HCT116 (cell line): ENCODE measurements at regions not wholly inside any gene's neighbourhood (a gene's known extent, or its start where the extent isn't known, plus 50 kb on each side); places are given as distances from the start of the nearest gene placed in this dataset.

Experiments
- ATAC-seq: fragments of 200-7000 bp; cut with Tn5 transposase; 2 replicates; pipeline ENCODE4 v1.9.1; 2020; ENCODE audit warnings: mild to moderate bottlenecking, moderate library complexity
- BruUV-seq: library from RNA; stranded (reverse); fragments of 400-500 nt; replicated peaks from 2 replicates; lab custom pipeline; 2021; lab: Mats Ljungman, UMichigan
- CTCF ChIA-PET: fragments of 300-600 bp; sonication (Branson Sonifier 250); formaldehyde crosslinking; loops from one replicate; lab custom pipeline; 2021; ENCODE audit warnings: antibody characterized with exemption; lab: Charles Lee
- POLR2A ChIA-PET: fragments of 300-600, 350-600 bp; sonication (Branson Sonifier 250); formaldehyde crosslinking; loops from one replicate; lab custom pipeline; 2021; ENCODE audit warnings: antibody characterized with exemption; lab: Charles Lee
- RAD21 ChIA-PET, 2 experiments: fragments of 300-600 bp; sonication (Branson Sonifier 250); formaldehyde crosslinking; loops; one replicate each; lab custom pipeline; 2023; ENCODE audit warnings: low total read pairs in 2 of 2; ENCODE audit not compliant: uncharacterized antibody in 2 of 2, unreplicated experiment in 2 of 2, low non-redundant PET in 1 of 2; lab: Charles Lee
- DNase-seq: peaks from one replicate; pipeline ENCODE4 v3.0.0-alpha.2; 2010; ENCODE audit warnings: low read depth, low spot score
- H2AFZ ChIP-seq: fragments of 200-600 bp; shearing (Covaris generic), sonication (generic); 2 replicates; pipeline ENCODE4 v1.6.1; 2017; ENCODE audit warnings: low read depth, mixed run types, mixed read lengths, antibody characterized with exemption, low read length; ENCODE audit not compliant: poor library complexity, severe bottlenecking
- H3K27ac ChIP-seq: 2 replicates; pipeline ENCODE4 v1.5.1; 2012; ENCODE audit warnings: low read depth, low read length
- H3K27me3 ChIP-seq: fragments of 200-600 bp; sonication (generic); 2 replicates; pipeline ENCODE4 v1.6.1; 2016; ENCODE audit warnings: mixed run types, low read length, mixed read lengths; ENCODE audit not compliant: insufficient read depth
- H3K36me3 ChIP-seq, 2 experiments: fragments of 200-500 bp in 1 of 2; fragments of 200-600 bp in 1 of 2; sonication (Bioruptor generic) in 1 of 2; sonication (generic) in 1 of 2; 2 replicates each; pipeline versions ENCODE4 v1.5.1 to v1.6.1; 2014 to 2016; ENCODE audit warnings: low read length in 2 of 2, inconsistent platforms in 1 of 2, mixed read lengths in 1 of 2, mixed run types in 1 of 2; ENCODE audit not compliant: insufficient read depth in 2 of 2, control insufficient read depth in 1 of 2
- H3K4me1 ChIP-seq, 2 experiments: fragments of 200-600 bp in 1 of 2; sonication (generic) in 1 of 2; 2 replicates each; pipeline versions ENCODE4 v1.5.1 to v1.6.1; 2012 to 2017; ENCODE audit warnings: low read length in 2 of 2, inconsistent platforms in 1 of 2, mild to moderate bottlenecking in 1 of 2, mixed read lengths in 1 of 2, mixed run types in 1 of 2, moderate library complexity in 1 of 2; ENCODE audit not compliant: insufficient read depth in 2 of 2, control insufficient read depth in 1 of 2
- H3K4me2 ChIP-seq: fragments of 200-600 bp; sonication (generic); 2 replicates; pipeline ENCODE4 v1.6.1; 2017; ENCODE audit warnings: mixed run types, low read length, mixed read lengths
- H3K4me3 ChIP-seq, 2 experiments: fragments of 200-600 bp in 1 of 2; sonication (generic) in 1 of 2; replicated peaks in 1 of 2; 2 replicates each; pipeline ENCODE4 v1.5.1; 2011 to 2016; ENCODE audit warnings: low read length in 2 of 2, control low read depth in 1 of 2, low read depth in 1 of 2, mild to moderate bottlenecking in 1 of 2, mixed read lengths in 1 of 2, mixed run types in 1 of 2
- H3K79me2 ChIP-seq: fragments of 200-600 bp; sonication (generic); 2 replicates; pipeline ENCODE4 v1.6.1; 2017; ENCODE audit warnings: mild to moderate bottlenecking, mixed run types, low read length, moderate library complexity, mixed read lengths; ENCODE audit not compliant: insufficient read depth
- H3K9ac ChIP-seq: fragments of 200-600 bp; sonication (generic); 2 replicates; pipeline ENCODE4 v1.6.1; 2016; ENCODE audit warnings: low read length, mixed read lengths
- H3K9me2 ChIP-seq: fragments of 200-600 bp; sonication (generic), shearing (Covaris generic); 2 replicates; pipeline ENCODE4 v1.6.1; 2017; ENCODE audit warnings: mixed run types, mild to moderate bottlenecking, moderate library complexity; ENCODE audit not compliant: insufficient read depth
- H3K9me3 ChIP-seq, 2 experiments: fragments of 200-500 bp in 1 of 2; fragments of 200-600 bp in 1 of 2; sonication (Bioruptor generic) in 1 of 2; sonication (generic) in 1 of 2; 2 replicates each; pipeline ENCODE4 v1.6.1; 2014 to 2017; ENCODE audit warnings: low read length in 2 of 2, mixed read lengths in 2 of 2, inconsistent platforms in 1 of 2, low read depth in 1 of 2, mild to moderate bottlenecking in 1 of 2, mixed run types in 1 of 2, moderate library complexity in 1 of 2; ENCODE audit not compliant: control insufficient read depth in 1 of 2, insufficient read depth in 1 of 2
- H4K20me1 ChIP-seq: fragments of 200-600 bp; sonication (generic), shearing (Covaris generic); 2 replicates; pipeline ENCODE4 v1.6.1; 2017; ENCODE audit warnings: mixed run types, mild to moderate bottlenecking, moderate library complexity; ENCODE audit not compliant: insufficient read depth
- CBX3 ChIP-seq: IDR thresholded peaks from 2 replicates; pipeline ENCODE4 v1.6.1; 2012; ENCODE audit warnings: low read depth
- CEBPB ChIP-seq: IDR thresholded peaks from 2 replicates; pipeline ENCODE4 v1.6.1; 2012; ENCODE audit warnings: low read depth
- EGR1 ChIP-seq: IDR thresholded peaks from 2 replicates; pipeline ENCODE4 v1.6.1; 2012; ENCODE audit warnings: low read depth
- ELF1 ChIP-seq: IDR thresholded peaks from 2 replicates; pipeline ENCODE4 v1.6.1; 2012; ENCODE audit warnings: low read depth, borderline replicate concordance
- EZH2 ChIP-seq: fragments of 200-600 bp; sonication (generic); IDR thresholded peaks from 2 replicates; pipeline ENCODE4 v1.6.1; 2017; ENCODE audit warnings: antibody characterized with exemption, mixed run types
- EZH2phosphoT487 ChIP-seq: fragments of 200-600 bp; IDR thresholded peaks from 2 replicates; pipeline ENCODE4 v1.6.1; 2018; ENCODE audit warnings: antibody characterized with exemption, borderline replicate concordance
- FOSL1 ChIP-seq: IDR thresholded peaks from 2 replicates; pipeline ENCODE4 v1.6.1; 2012; ENCODE audit warnings: low read depth
- JUND ChIP-seq: IDR thresholded peaks from 2 replicates; pipeline ENCODE4 v1.6.1; 2012
- MAX ChIP-seq: IDR thresholded peaks from 2 replicates; pipeline ENCODE4 v1.6.1; 2012
- POLR2A ChIP-seq: IDR thresholded peaks from 2 replicates; pipeline ENCODE4 v1.7.0; 2011; ENCODE audit warnings: borderline replicate concordance; ENCODE audit not compliant: insufficient read depth, insufficient read length; ENCODE audit errors: extremely low read depth
- POLR2AphosphoS5 ChIP-seq: IDR thresholded peaks from 2 replicates; pipeline ENCODE4 v1.6.1; 2011; ENCODE audit warnings: mild to moderate bottlenecking, low read depth, low read length, moderate library complexity
- RAD21 ChIP-seq: IDR thresholded peaks from 2 replicates; pipeline ENCODE4 v1.6.1; 2012; ENCODE audit warnings: low read depth, mild to moderate bottlenecking
- REST ChIP-seq: IDR thresholded peaks from 2 replicates; pipeline ENCODE4 v1.6.1; 2012; ENCODE audit warnings: low read depth
- SIN3A ChIP-seq: IDR thresholded peaks from 2 replicates; pipeline ENCODE4 v1.6.1; 2012; ENCODE audit warnings: low read depth
- SRF ChIP-seq: IDR thresholded peaks from 2 replicates; pipeline ENCODE4 v1.6.1; 2012; ENCODE audit warnings: low read depth
- YY1 ChIP-seq: IDR thresholded peaks from 2 replicates; pipeline ENCODE4 v1.6.1; 2011; ENCODE audit warnings: low read length, low read depth, moderate library complexity, mild to moderate bottlenecking; ENCODE audit not compliant: insufficient replicate concordance; ENCODE audit errors: extremely low read depth
- ZFX ChIP-seq: fragments of 450-650 bp; IDR thresholded peaks from 2 replicates; pipeline ENCODE4 v1.6.1; 2017
- ZNF274 ChIP-seq: fragments of 200-500 bp; sonication (Bioruptor generic); IDR thresholded peaks from 2 replicates; pipeline ENCODE4 v1.6.1; 2014; ENCODE audit warnings: mild to moderate bottlenecking, low read depth, low read length, inconsistent platforms
- intact Hi-C: fragments of 100-400 bp; cut with micrococcal nuclease; formaldehyde crosslinking; loops from 2 replicates; pipeline ENCODE4 v1.10.0; 2022
- TF ChIP-seq, protein P1 (sequence below): IDR thresholded peaks from 2 replicates; pipeline ENCODE4 v1.6.1; 2011; ENCODE audit warnings: mild to moderate bottlenecking, low read length, moderate library complexity; ENCODE audit not compliant: insufficient replicate concordance; ENCODE audit errors: extremely low read depth
- TF ChIP-seq, protein P2 (sequence below): IDR thresholded peaks from 2 replicates; pipeline ENCODE4 v1.6.1; 2012

DNA sequence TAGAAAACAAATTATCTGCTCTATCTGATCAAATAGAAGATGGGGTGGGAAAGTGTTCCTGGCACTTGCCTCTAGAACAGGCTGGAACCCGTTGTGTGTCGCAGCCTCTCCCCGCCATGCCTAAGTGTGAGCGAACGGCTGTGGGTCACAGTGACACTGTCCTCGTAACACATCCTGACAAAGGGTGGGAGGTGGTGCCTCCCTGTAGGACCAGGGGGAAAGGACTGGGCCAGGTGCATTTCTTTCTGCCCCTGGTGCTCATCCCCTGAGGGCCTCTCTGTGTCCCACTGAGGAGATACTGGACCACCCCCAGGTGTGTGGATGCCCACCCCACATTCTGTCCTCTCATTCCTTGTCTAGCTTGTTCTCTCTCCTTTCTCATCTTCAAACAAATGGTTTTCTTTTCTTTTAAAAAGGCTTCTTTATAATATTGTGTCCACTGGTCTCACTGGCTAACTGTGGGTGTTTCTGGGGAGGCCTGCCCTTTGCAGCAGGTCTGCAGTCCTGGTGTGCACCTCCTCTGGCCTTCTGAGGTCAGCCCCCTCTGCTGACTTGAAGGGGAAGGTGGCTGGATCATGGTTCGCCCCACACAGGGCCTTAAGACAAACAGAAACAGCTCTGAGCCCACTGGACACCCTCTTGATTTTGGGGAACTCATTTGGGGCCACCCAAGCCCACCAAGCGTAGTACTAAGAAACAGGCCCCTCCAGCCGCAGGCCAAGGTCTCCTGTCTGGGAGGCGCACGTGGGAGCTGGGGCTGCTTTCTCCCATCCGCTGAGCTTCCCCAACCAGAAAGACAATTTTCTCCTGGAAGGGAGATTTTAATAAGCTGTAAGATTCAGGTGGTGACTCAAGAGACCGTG lies 152.5 kb upstream of the SOX1 start:
- intact Hi-C loops = no loop called here
- RAD21 ChIA-PET = no interaction called here

More for the DNA sequence above, 152.5 kb upstream of the SOX1 start:
- Histone ChIP-seq H3K4me3 (no peak overlapping the region), H3K27ac (no peak overlapping the region), H3K9ac (no peak overlapping the region), H3K4me2 (no peak overlapping the region), H3K36me3 (no peaks in the 10 kb centered on the region), H3K9me2 (no peaks in the 10 kb centered on the region), H3K9me3 (no peaks in the 10 kb centered on the region), H3K27me3 (peaks cover 9% of the 10 kb centered on the region; the same call in 1 of the 2 replicates), H4K20me1 (no peaks in the 10 kb centered on the region), H3K79me2 (no peaks in the 10 kb centered on the region), H3K4me1 (no peaks in the 10 kb centered on the region), H2AFZ (no peak overlapping the region)
- no TSS peak for BruUV-seq
- CTCF ChIA-PET = no interaction called here
- DNase-seq (no peak), ATAC-seq (no peak)
- POLR2A ChIA-PET = no interaction called here
- no peak for TF ChIP-seq ELF1
- TF ChIP-seq POLR2A = no peak
- no peak for TF ChIP-seq ZFX
- TF ChIP-seq MAX = no peak
- no peak for TF ChIP-seq CEBPB
- TF ChIP-seq, protein P1, sequence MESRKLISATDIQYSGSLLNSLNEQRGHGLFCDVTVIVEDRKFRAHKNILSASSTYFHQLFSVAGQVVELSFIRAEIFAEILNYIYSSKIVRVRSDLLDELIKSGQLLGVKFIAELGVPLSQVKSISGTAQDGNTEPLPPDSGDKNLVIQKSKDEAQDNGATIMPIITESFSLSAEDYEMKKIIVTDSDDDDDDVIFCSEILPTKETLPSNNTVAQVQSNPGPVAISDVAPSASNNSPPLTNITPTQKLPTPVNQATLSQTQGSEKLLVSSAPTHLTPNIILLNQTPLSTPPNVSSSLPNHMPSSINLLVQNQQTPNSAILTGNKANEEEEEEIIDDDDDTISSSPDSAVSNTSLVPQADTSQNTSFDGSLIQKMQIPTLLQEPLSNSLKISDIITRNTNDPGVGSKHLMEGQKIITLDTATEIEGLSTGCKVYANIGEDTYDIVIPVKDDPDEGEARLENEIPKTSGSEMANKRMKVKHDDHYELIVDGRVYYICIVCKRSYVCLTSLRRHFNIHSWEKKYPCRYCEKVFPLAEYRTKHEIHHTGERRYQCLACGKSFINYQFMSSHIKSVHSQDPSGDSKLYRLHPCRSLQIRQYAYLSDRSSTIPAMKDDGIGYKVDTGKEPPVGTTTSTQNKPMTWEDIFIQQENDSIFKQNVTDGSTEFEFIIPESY = no peak
- no peak for TF ChIP-seq EZH2phosphoT487
- TF ChIP-seq EZH2 = no peak
- no peak for TF ChIP-seq SRF
- TF ChIP-seq RAD21 = no peak
- TF ChIP-seq, protein P2, sequence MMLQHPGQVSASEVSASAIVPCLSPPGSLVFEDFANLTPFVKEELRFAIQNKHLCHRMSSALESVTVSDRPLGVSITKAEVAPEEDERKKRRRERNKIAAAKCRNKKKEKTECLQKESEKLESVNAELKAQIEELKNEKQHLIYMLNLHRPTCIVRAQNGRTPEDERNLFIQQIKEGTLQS = no peak
- TF ChIP-seq ZNF274 = no peak
- TF ChIP-seq FOSL1 = no peak
- no peak for TF ChIP-seq JUND
- no peak for TF ChIP-seq EGR1
- TF ChIP-seq SIN3A = no peak
- no peak for TF ChIP-seq POLR2AphosphoS5
- TF ChIP-seq YY1 = no peak
- TF ChIP-seq CBX3 = no peak
- no peak for TF ChIP-seq REST
